ENCODE measurements at regions not wholly inside any gene's neighbourhood (a gene's known extent, or its start where the extent isn't known, plus 50 kb on each side); places are given as distances from the start of the nearest gene placed in this dataset.

- TF ChIP-seq, protein P1, sequence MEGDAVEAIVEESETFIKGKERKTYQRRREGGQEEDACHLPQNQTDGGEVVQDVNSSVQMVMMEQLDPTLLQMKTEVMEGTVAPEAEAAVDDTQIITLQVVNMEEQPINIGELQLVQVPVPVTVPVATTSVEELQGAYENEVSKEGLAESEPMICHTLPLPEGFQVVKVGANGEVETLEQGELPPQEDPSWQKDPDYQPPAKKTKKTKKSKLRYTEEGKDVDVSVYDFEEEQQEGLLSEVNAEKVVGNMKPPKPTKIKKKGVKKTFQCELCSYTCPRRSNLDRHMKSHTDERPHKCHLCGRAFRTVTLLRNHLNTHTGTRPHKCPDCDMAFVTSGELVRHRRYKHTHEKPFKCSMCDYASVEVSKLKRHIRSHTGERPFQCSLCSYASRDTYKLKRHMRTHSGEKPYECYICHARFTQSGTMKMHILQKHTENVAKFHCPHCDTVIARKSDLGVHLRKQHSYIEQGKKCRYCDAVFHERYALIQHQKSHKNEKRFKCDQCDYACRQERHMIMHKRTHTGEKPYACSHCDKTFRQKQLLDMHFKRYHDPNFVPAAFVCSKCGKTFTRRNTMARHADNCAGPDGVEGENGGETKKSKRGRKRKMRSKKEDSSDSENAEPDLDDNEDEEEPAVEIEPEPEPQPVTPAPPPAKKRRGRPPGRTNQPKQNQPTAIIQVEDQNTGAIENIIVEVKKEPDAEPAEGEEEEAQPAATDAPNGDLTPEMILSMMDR (IDR thresholded peaks at IDR 0.05), result no peak
- no peak for TF ChIP-seq POLR2A (IDR thresholded peaks at IDR 0.05)
Observed at GRCh38 chr3:27584874-27585273, 100.7 kb upstream of the SLC4A7 start.

All from heart left ventricle (tissue), 13 donors.